T-helper 2 cell treated with Interferon-gamma antibody and Interleukin-4, amounts not matched to agents 100 ng/mL and 5 ng/mL, for 36 hours (primary cell): ENCODE measurements at regions not wholly inside any gene's neighbourhood (a gene's known extent, or its start where the extent isn't known, plus 50 kb on each side); places are given as distances from the start of the nearest gene placed in this dataset.
"Not testable (repeated sequence)": the region's sequence is repeated elsewhere in the genome, so short reads cannot be mapped to it uniquely, and the experiment has no call there.

ENCODE experiments used
- intact Hi-C: fragments of 100-400 bp; cut with micrococcal nuclease; formaldehyde crosslinking; loops from one replicate; pipeline ENCODE4 v1.15.1; 2023

- intact Hi-C loops, result no loop called here
Observed at GRCh38 chr13:66237411-66238062, 992.6 kb downstream of the PCDH9 start.

GRCh38 chr13:66234159-66234558 is 996.0 kb downstream of the PCDH9 start:
- intact Hi-C loops, result no loop called here

GRCh38 chr13:66231958-66232357 is 998.2 kb downstream of the PCDH9 start:
- intact Hi-C loops, result not testable (repeated sequence)

GRCh38 chr13:66225072-66225471 is 1005.1 kb downstream of the PCDH9 start:
- intact Hi-C loops, result no loop called here

- intact Hi-C loops, result no loop called here
Observed at GRCh38 chr13:66224663-66225062, 1005.5 kb downstream of the PCDH9 start.

- intact Hi-C loops, result no loop called here
Observed at GRCh38 chr13:66222926-66223325, 1007.2 kb downstream of the PCDH9 start.

GRCh38 chr13:66222127-66222526 is 1008.0 kb downstream of the PCDH9 start:
- intact Hi-C loops, result no loop called here

GRCh38 chr13:66219506-66219905 is 1010.6 kb downstream of the PCDH9 start:
- intact Hi-C loops, result no loop called here

GRCh38 chr13:66218583-66218982 is 1011.6 kb downstream of the PCDH9 start:
- intact Hi-C loops, result no loop called here

GRCh38 chr13:66216728-66217127 is 1013.4 kb downstream of the PCDH9 start:
- intact Hi-C loops, result no loop called here

- intact Hi-C loops, result no loop called here
Observed at GRCh38 chr13:66214467-66214866, 1015.7 kb downstream of the PCDH9 start.

GRCh38 chr13:66212511-66212910 is 1017.6 kb downstream of the PCDH9 start:
- intact Hi-C loops, result no loop called here

- intact Hi-C loops, result no loop called here
Observed at GRCh38 chr13:66210677-66211076, 1019.5 kb downstream of the PCDH9 start.

- intact Hi-C loops, result no loop called here
Observed at GRCh38 chr13:66208589-66208988, 1021.5 kb downstream of the PCDH9 start.

- intact Hi-C loops, result no loop called here
Observed at GRCh38 chr13:66207610-66208009, 1022.5 kb downstream of the PCDH9 start.

- intact Hi-C loops, result no loop called here
Observed at GRCh38 chr13:66205807-66206206, 1024.3 kb downstream of the PCDH9 start.

- intact Hi-C loops, result no loop called here
Observed at GRCh38 chr13:66200555-66200954, 1029.6 kb downstream of the PCDH9 start.

- intact Hi-C loops, result no loop called here
Observed at GRCh38 chr13:66195238-66195637, 1034.9 kb downstream of the PCDH9 start.

- intact Hi-C loops, result no loop called here
Observed at GRCh38 chr13:66189986-66190385, 1040.2 kb downstream of the PCDH9 start.

GRCh38 chr13:66180836-66181235 is 1049.3 kb downstream of the PCDH9 start:
- intact Hi-C loops, result no loop called here

- intact Hi-C loops, result no loop called here
Observed at GRCh38 chr13:66171920-66172319, 1058.2 kb downstream of the PCDH9 start.

- intact Hi-C loops, result no loop called here
Observed at GRCh38 chr13:66162470-66162869, 1067.7 kb downstream of the PCDH9 start.

- intact Hi-C loops, result no loop called here
Observed at GRCh38 chr13:66159511-66159910, 1070.6 kb downstream of the PCDH9 start.

- intact Hi-C loops, result no loop called here
Observed at GRCh38 chr13:66154976-66155375, 1075.2 kb downstream of the PCDH9 start.
